ENCODE measurements at regions not wholly inside any gene's neighbourhood (a gene's known extent, or its start where the extent isn't known, plus 50 kb on each side); places are given as distances from the start of the nearest gene placed in this dataset.

DNA sequence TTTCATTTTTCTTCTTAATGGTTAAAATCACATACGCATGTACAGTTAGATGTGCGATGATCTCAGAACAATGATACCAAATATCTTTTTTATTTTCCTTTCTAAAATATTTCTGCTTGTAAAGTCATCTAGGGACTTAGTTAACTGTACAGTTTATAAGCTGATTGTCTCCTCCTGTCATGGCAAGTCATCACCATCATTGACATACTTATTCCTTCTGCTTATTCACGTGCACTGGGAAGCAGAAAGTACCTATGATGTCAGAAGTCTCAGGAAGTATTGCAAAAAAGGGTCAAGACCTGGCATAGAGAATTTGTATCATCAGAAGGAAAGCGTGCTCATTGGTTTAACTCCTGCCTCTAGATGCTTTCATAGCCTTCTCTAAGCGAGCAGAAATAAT is 154.2 kb downstream of the DSC3 start:
- no peaks in the 10 kb centered on the region for H3K4me1 ChIP-seq
- no peaks in the 10 kb centered on the region for H3F3A ChIP-seq (ENCODE audit: low read depth)
- H3K9me3 ChIP-seq (ENCODE audit: low read depth), result no peaks in the 10 kb centered on the region
- Mint-ChIP-seq H3K4me3 (no peak overlapping the region), H3K27ac (no peak overlapping the region), H3K36me3 (no peaks in the 10 kb centered on the region), H3K4me1 (no peaks in the 10 kb centered on the region), H3K9me3 (no peaks in the 10 kb centered on the region), H3K27me3 (ENCODE audit: insufficient read depth, low read depth) (peaks cover 2% of the 10 kb centered on the region)
- no peaks in the 10 kb centered on the region for H3K27me3 ChIP-seq
- no peak overlapping the region for H3K4me3 ChIP-seq
- H3K4me2 ChIP-seq, result no peak overlapping the region
- no peaks in the 10 kb centered on the region for H4K20me1 ChIP-seq (ENCODE audit: low read depth)
- H3K36me3 ChIP-seq, result no peaks in the 10 kb centered on the region
- no peak overlapping the region for H3K9ac ChIP-seq
- TF ChIP-seq EZH2 (IDR thresholded peaks at IDR 0.05), result no peak
- TF ChIP-seq EZH2phosphoT487 (IDR thresholded peaks at IDR 0.05), result no peak
- no peak for TF ChIP-seq CTCF (IDR thresholded peaks at IDR 0.05)
- no peak overlapping the region for H3K27ac ChIP-seq
- no peak for DNase-seq (ENCODE audit: low spot score)
- no peaks in the 10 kb centered on the region for H3K79me2 ChIP-seq (ENCODE audit: low read depth)
- H2AFZ ChIP-seq (replicated peaks), result no peak overlapping the region

DNA sequence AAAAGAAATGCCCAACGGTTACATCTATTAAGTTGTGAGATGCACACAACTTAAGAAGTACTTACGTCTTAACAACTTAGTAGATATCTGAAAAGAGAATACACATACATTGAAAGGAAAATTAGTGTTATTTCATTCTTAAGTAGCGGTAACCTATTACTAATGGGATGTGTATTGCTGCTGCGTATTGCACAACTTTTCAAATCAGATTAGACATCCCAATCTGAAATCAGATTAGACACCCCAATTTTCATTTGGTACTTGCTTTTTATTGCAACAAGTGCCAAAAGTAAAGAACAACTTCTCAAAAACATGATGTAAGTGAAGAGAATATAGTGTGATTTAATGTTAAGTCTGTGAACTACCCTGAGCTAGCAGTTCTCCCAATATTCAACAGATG is 155.5 kb downstream of the DSC3 start:
- H3K9ac ChIP-seq, result no peak overlapping the region
- H3K36me3 Mint-ChIP-seq, result no peaks in the 10 kb centered on the region
- no peaks in the 10 kb centered on the region for H3K27me3 ChIP-seq
- no peak overlapping the region for H3K4me3 Mint-ChIP-seq
- TF ChIP-seq EZH2phosphoT487 (IDR thresholded peaks at IDR 0.05) (no peak), CTCF (IDR thresholded peaks at IDR 0.05) (no peak), EZH2 (IDR thresholded peaks at IDR 0.05) (no peak)
- H3K4me3 ChIP-seq, result no peak overlapping the region
- no peak overlapping the region for H3K27ac Mint-ChIP-seq
- no peaks in the 10 kb centered on the region for H3K4me1 ChIP-seq
- peaks cover 2% of the 10 kb centered on the region for H3K27me3 Mint-ChIP-seq (ENCODE audit: insufficient read depth, low read depth)
- H3K9me3 ChIP-seq (ENCODE audit: low read depth), result no peaks in the 10 kb centered on the region
- no peaks in the 10 kb centered on the region for H3K79me2 ChIP-seq (ENCODE audit: low read depth)
- no peak for DNase-seq (ENCODE audit: low spot score)
- H3K36me3 ChIP-seq, result no peaks in the 10 kb centered on the region
- H3F3A ChIP-seq (ENCODE audit: low read depth), result no peaks in the 10 kb centered on the region
- no peaks in the 10 kb centered on the region for H4K20me1 ChIP-seq (ENCODE audit: low read depth)
- no peaks in the 10 kb centered on the region for H3K9me3 Mint-ChIP-seq
- no peak overlapping the region for H3K27ac ChIP-seq
- H3K4me1 Mint-ChIP-seq, result no peaks in the 10 kb centered on the region
- no peak overlapping the region for H2AFZ ChIP-seq (replicated peaks)
- H3K4me2 ChIP-seq, result no peak overlapping the region

DNA sequence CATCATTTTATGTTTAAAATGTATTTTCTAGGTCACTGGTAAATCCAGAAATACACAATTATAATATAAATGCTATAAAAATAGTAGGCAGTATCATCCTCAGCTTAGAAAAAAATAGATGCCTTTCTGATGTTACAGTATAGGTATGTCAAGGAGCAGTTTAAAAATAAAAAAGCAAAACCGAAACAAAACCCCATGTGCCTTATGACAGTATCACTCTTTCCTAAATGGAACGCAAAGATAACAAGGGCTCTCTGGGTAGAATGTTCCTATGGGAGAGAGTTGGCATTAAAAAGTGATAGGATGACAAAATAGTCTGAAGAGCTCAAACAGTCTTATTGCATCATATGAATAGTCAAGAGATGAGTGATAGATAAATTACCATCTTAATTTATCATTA is 172.1 kb downstream of the DSC3 start:
- no peaks in the 10 kb centered on the region for H3K9me3 ChIP-seq (ENCODE audit: low read depth)
- no peaks in the 10 kb centered on the region for H3K36me3 Mint-ChIP-seq
- H3K27me3 Mint-ChIP-seq (ENCODE audit: insufficient read depth, low read depth), result peaks cover 2% of the 10 kb centered on the region
- no peak for DNase-seq (ENCODE audit: low spot score)
- H3K79me2 ChIP-seq (ENCODE audit: low read depth), result no peaks in the 10 kb centered on the region
- no peaks in the 10 kb centered on the region for H3K36me3 ChIP-seq
- H3K4me1 ChIP-seq, result no peaks in the 10 kb centered on the region
- H3K4me3 ChIP-seq, result no peak overlapping the region
- H3K4me2 ChIP-seq, result no peak overlapping the region
- H3K9ac ChIP-seq, result no peak overlapping the region
- no peak overlapping the region for H3K4me3 Mint-ChIP-seq
- TF ChIP-seq EZH2phosphoT487 (IDR thresholded peaks at IDR 0.05) (no peak), EZH2 (IDR thresholded peaks at IDR 0.05) (no peak), CTCF (IDR thresholded peaks at IDR 0.05) (no peak)
- no peaks in the 10 kb centered on the region for H3K4me1 Mint-ChIP-seq
- H3F3A ChIP-seq (ENCODE audit: low read depth), result no peaks in the 10 kb centered on the region
- H3K27me3 ChIP-seq, result no peaks in the 10 kb centered on the region
- no peak overlapping the region for H3K27ac ChIP-seq
- no peak overlapping the region for H2AFZ ChIP-seq (replicated peaks)
- H4K20me1 ChIP-seq (ENCODE audit: low read depth), result no peaks in the 10 kb centered on the region
- no peak overlapping the region for H3K27ac Mint-ChIP-seq
- H3K9me3 Mint-ChIP-seq, result no peaks in the 10 kb centered on the region

- no peaks in the 10 kb centered on the region for H3K9me3 ChIP-seq (ENCODE audit: low read depth)
- TF ChIP-seq CTCF (IDR thresholded peaks at IDR 0.05), result no peak
- no peak for TF ChIP-seq EZH2 (IDR thresholded peaks at IDR 0.05)
- TF ChIP-seq EZH2phosphoT487 (IDR thresholded peaks at IDR 0.05), result no peak
- H3K4me1 ChIP-seq, result no peaks in the 10 kb centered on the region
- H2AFZ ChIP-seq (replicated peaks), result peak overlapping the region; percentile 69
- no peaks in the 10 kb centered on the region for H3K27me3 ChIP-seq
- no peak overlapping the region for H3K27ac ChIP-seq
- H3K9ac ChIP-seq, result no peak overlapping the region
- H3K36me3 ChIP-seq, result no peaks in the 10 kb centered on the region
- Mint-ChIP-seq H3K27ac (no peak overlapping the region), H3K36me3 (no peaks in the 10 kb centered on the region), H3K4me1 (no peaks in the 10 kb centered on the region), H3K9me3 (no peaks in the 10 kb centered on the region), H3K4me3 (no peak overlapping the region), H3K27me3 (ENCODE audit: insufficient read depth, low read depth) (peaks cover 2% of the 10 kb centered on the region)
- H3K4me3 ChIP-seq, result no peak overlapping the region
- no peaks in the 10 kb centered on the region for H3F3A ChIP-seq (ENCODE audit: low read depth)
- H3K79me2 ChIP-seq (ENCODE audit: low read depth), result no peaks in the 10 kb centered on the region
- H4K20me1 ChIP-seq (ENCODE audit: low read depth), result no peaks in the 10 kb centered on the region
- no peak overlapping the region for H3K4me2 ChIP-seq
- DNase-seq (ENCODE audit: low spot score), result no peak
Measured at GRCh38 chr18:30862900-30863299, 179.6 kb downstream of the DSC3 start.
